Uterus (tissue), 2 donors: ENCODE measurements at regions not wholly inside any gene's neighbourhood (a gene's known extent, or its start where the extent isn't known, plus 50 kb on each side); places are given as distances from the start of the nearest gene placed in this dataset.

Experiments
- CTCF ChIP-seq, 4 experiments: fragments of 200-600 bp in 2 of 4; fragments of 450-650 bp in 2 of 4; sonication (generic) in 2 of 4; IDR thresholded peaks; one replicate each; pipeline ENCODE4 v1.5.1; 2016 to 2019; ENCODE audit warnings: antibody characterized with exemption in 4 of 4, mild to moderate bottlenecking in 2 of 4, moderate library complexity in 1 of 4
- POLR2A ChIP-seq, 2 donors: fragments of 450-650 bp; IDR thresholded peaks; one replicate each; pipeline ENCODE4 v1.6.1; 2016; ENCODE audit warnings: antibody characterized with exemption in 2 of 2, mild to moderate bottlenecking in 1 of 2, moderate library complexity in 1 of 2

GRCh38 chr3:145290010-145290409 is 871.0 kb downstream of the PLOD2 start:
- TF ChIP-seq CTCF (IDR thresholded peaks at IDR 0.05) (no peak), POLR2A (IDR thresholded peaks at IDR 0.05) (no peak)
